ENCODE measurements at regions not wholly inside any gene's neighbourhood (a gene's known extent, or its start where the extent isn't known, plus 50 kb on each side); places are given as distances from the start of the nearest gene placed in this dataset.

GRCh38 chr9:110058304-110058953 lies 149.5 kb downstream of the C9orf152 start:
- peak; percentile 65 for DNase-seq (ENCODE audit: low spot score)

- no peak for DNase-seq (ENCODE audit: low spot score)
These were observed 148.5 kb downstream of the C9orf152 start for GRCh38 chr9:110059461-110059860.

GRCh38 chr9:110064803-110065202 lies 143.2 kb downstream of the C9orf152 start:
- no peak for DNase-seq (ENCODE audit: low spot score)

GRCh38 chr9:110065532-110065931 lies 142.4 kb downstream of the C9orf152 start:
- no peak for DNase-seq (ENCODE audit: low spot score)

- no peak for DNase-seq (ENCODE audit: low spot score)
These were observed 140.8 kb downstream of the C9orf152 start for GRCh38 chr9:110066929-110067716.

GRCh38 chr9:110068212-110068611 lies 139.7 kb downstream of the C9orf152 start:
- no peak for DNase-seq (ENCODE audit: low spot score)

GRCh38 chr9:110069326-110070248 lies 138.4 kb downstream of the C9orf152 start:
- peak; percentile 82 for DNase-seq (ENCODE audit: low spot score)

GRCh38 chr9:110072597-110073355 lies 135.2 kb downstream of the C9orf152 start:
- no peak for DNase-seq (ENCODE audit: low spot score)

GRCh38 chr9:110073356-110073905 lies 134.5 kb downstream of the C9orf152 start:
- DNase-seq (ENCODE audit: low spot score), result no peak

GRCh38 chr9:110076894-110077725 lies 130.8 kb downstream of the C9orf152 start:
- DNase-seq (ENCODE audit: low spot score), result peak; percentile 36

- no peak for DNase-seq (ENCODE audit: low spot score)
These were observed 130.0 kb downstream of the C9orf152 start for GRCh38 chr9:110077925-110078324.

- no peak for DNase-seq (ENCODE audit: low spot score)
These were observed 129.4 kb downstream of the C9orf152 start for GRCh38 chr9:110078604-110079003.

GRCh38 chr9:110081395-110081794 lies 126.6 kb downstream of the C9orf152 start:
- DNase-seq (ENCODE audit: low spot score), result no peak

GRCh38 chr9:110083866-110084265 lies 124.1 kb downstream of the C9orf152 start:
- DNase-seq (ENCODE audit: low spot score), result no peak

GRCh38 chr9:110086537-110086936 lies 121.4 kb downstream of the C9orf152 start:
- no peak for DNase-seq (ENCODE audit: low spot score)

- DNase-seq (ENCODE audit: low spot score), result no peak
These were observed 120.4 kb downstream of the C9orf152 start for GRCh38 chr9:110087605-110088004.

- peak; percentile 40 for DNase-seq (ENCODE audit: low spot score)
These were observed 119.9 kb downstream of the C9orf152 start for GRCh38 chr9:110088099-110088498.

GRCh38 chr9:110089681-110090370 lies 118.1 kb downstream of the C9orf152 start:
- DNase-seq (ENCODE audit: low spot score), result no peak

- no peak for DNase-seq (ENCODE audit: low spot score)
These were observed 115.2 kb downstream of the C9orf152 start for GRCh38 chr9:110092792-110093191.

GRCh38 chr9:110093417-110093816 lies 114.5 kb downstream of the C9orf152 start:
- no peak for DNase-seq (ENCODE audit: low spot score)

All from RKO (cell line).